Neural progenitor cell (in vitro differentiated cells): ENCODE measurements at regions not wholly inside any gene's neighbourhood (a gene's known extent, or its start where the extent isn't known, plus 50 kb on each side); places are given as distances from the start of the nearest gene placed in this dataset.

Source experiments
- EZH2 ChIP-seq: fragments of 200-600 bp; sonication (generic); IDR thresholded peaks from 2 replicates; pipeline ENCODE4 v1.6.1; 2017; ENCODE audit warnings: antibody characterized with exemption, mild to moderate bottlenecking, moderate library complexity
- TF ChIP-seq, protein P1 (sequence below): fragments of 200-600 bp; sonication (generic); IDR thresholded peaks from 2 replicates; pipeline ENCODE4 v1.5.1; 2017; ENCODE audit warnings: antibody characterized with exemption, mild to moderate bottlenecking

DNA sequence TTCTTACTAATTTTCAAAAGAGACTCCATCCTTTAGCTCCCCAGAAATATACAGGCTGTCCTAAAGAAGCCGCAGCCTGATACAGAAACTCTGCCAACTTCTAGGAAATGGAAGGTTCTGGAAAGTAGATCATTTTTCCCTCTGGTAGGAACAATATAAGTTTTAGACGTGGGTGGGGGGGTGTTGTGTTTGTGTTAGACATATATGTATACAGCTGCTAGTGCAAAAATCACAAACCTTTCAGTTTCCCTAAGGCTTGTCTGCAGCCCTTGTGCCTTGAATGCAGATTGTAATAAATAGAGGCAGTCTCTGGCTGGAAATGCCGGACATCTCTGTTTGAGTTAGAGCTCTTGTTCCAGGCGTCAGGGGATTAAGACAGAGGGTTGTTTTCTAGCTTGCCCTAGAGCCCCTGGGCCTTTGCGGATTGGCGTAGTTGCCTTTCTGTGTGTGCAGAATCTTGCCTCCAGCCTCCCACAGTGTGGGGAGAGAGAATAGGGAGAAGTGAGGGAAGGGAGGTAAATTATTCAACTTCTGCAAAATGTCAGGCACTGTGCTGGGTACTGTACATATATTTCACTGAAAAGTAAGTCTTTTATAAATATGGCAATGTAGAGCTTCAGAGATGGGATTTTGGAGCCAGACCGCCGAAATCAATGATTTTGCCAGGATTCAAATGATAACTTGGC lies 269.7 kb downstream of the PRL start:
- TF ChIP-seq EZH2 = no peak
- TF ChIP-seq, protein P1, sequence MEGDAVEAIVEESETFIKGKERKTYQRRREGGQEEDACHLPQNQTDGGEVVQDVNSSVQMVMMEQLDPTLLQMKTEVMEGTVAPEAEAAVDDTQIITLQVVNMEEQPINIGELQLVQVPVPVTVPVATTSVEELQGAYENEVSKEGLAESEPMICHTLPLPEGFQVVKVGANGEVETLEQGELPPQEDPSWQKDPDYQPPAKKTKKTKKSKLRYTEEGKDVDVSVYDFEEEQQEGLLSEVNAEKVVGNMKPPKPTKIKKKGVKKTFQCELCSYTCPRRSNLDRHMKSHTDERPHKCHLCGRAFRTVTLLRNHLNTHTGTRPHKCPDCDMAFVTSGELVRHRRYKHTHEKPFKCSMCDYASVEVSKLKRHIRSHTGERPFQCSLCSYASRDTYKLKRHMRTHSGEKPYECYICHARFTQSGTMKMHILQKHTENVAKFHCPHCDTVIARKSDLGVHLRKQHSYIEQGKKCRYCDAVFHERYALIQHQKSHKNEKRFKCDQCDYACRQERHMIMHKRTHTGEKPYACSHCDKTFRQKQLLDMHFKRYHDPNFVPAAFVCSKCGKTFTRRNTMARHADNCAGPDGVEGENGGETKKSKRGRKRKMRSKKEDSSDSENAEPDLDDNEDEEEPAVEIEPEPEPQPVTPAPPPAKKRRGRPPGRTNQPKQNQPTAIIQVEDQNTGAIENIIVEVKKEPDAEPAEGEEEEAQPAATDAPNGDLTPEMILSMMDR = no peak
